Globus pallidus (tissue), 1 donor: ENCODE measurements at regions not wholly inside any gene's neighbourhood (a gene's known extent, or its start where the extent isn't known, plus 50 kb on each side); places are given as distances from the start of the nearest gene placed in this dataset.
"Not testable (repeated sequence)": the region's sequence is repeated elsewhere in the genome, so short reads cannot be mapped to it uniquely, and the experiment has no call there.

Source experiments
- DNase-seq: peaks from one replicate; pipeline ENCODE4 v3.0.0-alpha.2; 2015; ENCODE audit warnings: low spot score

GRCh38 chr21:28283641-28284490 is 708.8 kb downstream of the LTN1 start:
- DNase-seq: no peak

GRCh38 chr21:28282833-28283232 is 709.8 kb downstream of the LTN1 start:
- DNase-seq: no peak

- DNase-seq: not testable (repeated sequence)
These were observed 711.3 kb downstream of the LTN1 start for GRCh38 chr21:28281357-28281756.

GRCh38 chr21:28280611-28281010 is 712.1 kb downstream of the LTN1 start:
- no peak for DNase-seq

- no peak for DNase-seq
These were observed 715.4 kb downstream of the LTN1 start for GRCh38 chr21:28277324-28277723.

- no peak for DNase-seq
These were observed 720.2 kb downstream of the LTN1 start for GRCh38 chr21:28272272-28272992.

- no peak for DNase-seq
These were observed 723.5 kb downstream of the LTN1 start for GRCh38 chr21:28269173-28269572.

GRCh38 chr21:28268685-28269084 is 724.0 kb downstream of the LTN1 start:
- DNase-seq: no peak

- no peak for DNase-seq
These were observed 725.2 kb downstream of the LTN1 start for GRCh38 chr21:28267449-28267848.

GRCh38 chr21:28266061-28266460 is 726.6 kb downstream of the LTN1 start:
- no peak for DNase-seq

- DNase-seq: no peak
These were observed 728.7 kb downstream of the LTN1 start for GRCh38 chr21:28263974-28264373.

- no peak for DNase-seq
These were observed 731.4 kb downstream of the LTN1 start for GRCh38 chr21:28261298-28261697.

- no peak for DNase-seq
These were observed 735.4 kb downstream of the LTN1 start for GRCh38 chr21:28257276-28257675.

GRCh38 chr21:28256837-28257236 is 735.8 kb downstream of the LTN1 start:
- no peak for DNase-seq

- no peak for DNase-seq
These were observed 736.3 kb downstream of the LTN1 start for GRCh38 chr21:28256420-28256831.

GRCh38 chr21:28253961-28254360 is 738.7 kb downstream of the LTN1 start:
- no peak for DNase-seq

- DNase-seq: no peak
These were observed 739.3 kb downstream of the LTN1 start for GRCh38 chr21:28253338-28253737.

GRCh38 chr21:28252928-28253327 is 739.7 kb downstream of the LTN1 start:
- no peak for DNase-seq

GRCh38 chr21:28250946-28251345 is 741.7 kb downstream of the LTN1 start:
- DNase-seq: no peak

- DNase-seq: no peak
These were observed 745.1 kb downstream of the LTN1 start for GRCh38 chr21:28247454-28248020.

- DNase-seq: no peak
These were observed 752.1 kb downstream of the LTN1 start for GRCh38 chr21:28240586-28240985.

GRCh38 chr21:28239340-28239739 is 753.3 kb downstream of the LTN1 start:
- no peak for DNase-seq

GRCh38 chr21:28237661-28238060 is 755.0 kb downstream of the LTN1 start:
- no peak for DNase-seq
